H1 (cell line): ENCODE measurements at regions not wholly inside any gene's neighbourhood (a gene's known extent, or its start where the extent isn't known, plus 50 kb on each side); places are given as distances from the start of the nearest gene placed in this dataset.
"Not testable (repeated sequence)": the region's sequence is repeated elsewhere in the genome, so short reads cannot be mapped to it uniquely, and the experiment has no call there.

Source experiments
- CTCF ChIA-PET: fragments of 300-600 bp; sonication (Branson Sonifier 250); formaldehyde crosslinking; loops from one replicate; lab custom pipeline; 2021; ENCODE audit not compliant: partially characterized antibody; lab: Charles Lee
- POLR2A ChIA-PET: fragments of 300-600 bp; sonication (Branson Sonifier 250); formaldehyde crosslinking; loops from one replicate; lab custom pipeline; 2021; ENCODE audit warnings: inconsistent platforms; ENCODE audit not compliant: partially characterized antibody; lab: Charles Lee
- DNase-seq, 2 experiments: peaks; one replicate each; pipeline versions ENCODE4 v3.0.0 to v3.0.0-alpha.2; 2010 to 2022; ENCODE audit warnings: low spot score in 2 of 2, low read depth in 1 of 2, mixed read lengths in 1 of 2
- FAIRE-seq: peaks from 2 replicates; lab custom pipeline; 2011; peaks lifted over from hg19 to GRCh38; lab: Jason Lieb, UNC
- H2AFZ ChIP-seq: 2 replicates; pipeline ENCODE4 v1.8.1; 2012; ENCODE audit warnings: low read length, inconsistent platforms
- H2AK5ac ChIP-seq: 2 replicates; pipeline ENCODE4 v1.6.1; 2013; ENCODE audit warnings: low read depth, low read length
- H2BK120ac ChIP-seq: replicated peaks from 2 replicates; pipeline ENCODE3; 2013; ENCODE audit warnings: low read depth, low read length, inconsistent platforms
- H2BK12ac ChIP-seq: 2 replicates; pipeline ENCODE4 v1.6.1; 2013; ENCODE audit warnings: low read depth, low read length
- H2BK15ac ChIP-seq: 2 replicates; pipeline ENCODE4 v1.6.1; 2013; ENCODE audit warnings: low read length
- H2BK20ac ChIP-seq: 2 replicates; pipeline ENCODE4 v1.6.1; 2013; ENCODE audit warnings: low read length
- H2BK5ac ChIP-seq: 2 replicates; pipeline ENCODE4 v1.6.1; 2013; ENCODE audit warnings: low read depth, low read length
- H3K14ac ChIP-seq: 2 replicates; pipeline ENCODE4 v1.6.1; 2013; ENCODE audit warnings: inconsistent platforms; ENCODE audit not compliant: insufficient read length
- H3K18ac ChIP-seq: 2 replicates; pipeline ENCODE4 v1.6.1; 2013; ENCODE audit warnings: low read length; ENCODE audit errors: extremely low read depth
- H3K23ac ChIP-seq: 2 replicates; pipeline ENCODE4 v1.6.1; 2013; ENCODE audit warnings: inconsistent platforms; ENCODE audit not compliant: insufficient read length
- H3K23me2 ChIP-seq: 2 replicates; pipeline ENCODE4 v1.6.1; 2013; ENCODE audit warnings: low read depth, low read length
- H3K27ac ChIP-seq: 2 replicates; pipeline ENCODE4 v1.6.1; 2011; ENCODE audit warnings: low read depth, low read length, inconsistent platforms
- H3K27me3 ChIP-seq, 4 experiments: replicated peaks in 1 of 4; 1 replicate in 1 of 4; 2 replicates in 3 of 4; pipeline versions ENCODE4 v1.6.1 to v1.8.1; 2011 to 2013; ENCODE audit warnings: low read length in 3 of 4, mild to moderate bottlenecking in 3 of 4, inconsistent platforms in 2 of 4, mixed read lengths in 2 of 4, moderate library complexity in 1 of 4; ENCODE audit not compliant: control insufficient read depth in 3 of 4, insufficient read depth in 3 of 4; ENCODE audit errors: extremely low read depth in 1 of 4
- H3K36me3 ChIP-seq, 4 experiments: 2 replicates each; pipeline versions ENCODE4 v1.6.1 to v1.8.1; 2011 to 2013; ENCODE audit warnings: mild to moderate bottlenecking in 4 of 4, low read length in 3 of 4, moderate library complexity in 2 of 4, control low read depth in 1 of 4, inconsistent platforms in 1 of 4; ENCODE audit not compliant: insufficient read depth in 4 of 4, control insufficient read depth in 2 of 4
- H3K4ac ChIP-seq: replicated peaks from 2 replicates; pipeline ENCODE3; 2013; ENCODE audit warnings: low read length, low read depth, mixed read lengths, inconsistent platforms; ENCODE audit not compliant: insufficient read length
- H3K4me1 ChIP-seq, 4 experiments: replicated peaks in 1 of 4; 1 replicate in 1 of 4; 2 replicates in 3 of 4; pipeline versions ENCODE4 v1.6.1 to v1.8.1; 2011 to 2013; ENCODE audit warnings: low read length in 3 of 4, inconsistent platforms in 2 of 4, mixed read lengths in 1 of 4; ENCODE audit not compliant: insufficient read depth in 4 of 4, control insufficient read depth in 3 of 4
- H3K4me2 ChIP-seq, 2 experiments: 2 replicates each; pipeline versions ENCODE4 v1.6.1 to v1.8.1; 2011 to 2013; ENCODE audit warnings: low read depth in 2 of 2, low read length in 2 of 2, control low read depth in 1 of 2, inconsistent platforms in 1 of 2, mild to moderate bottlenecking in 1 of 2; ENCODE audit not compliant: insufficient read depth in 1 of 2
- H3K4me3 ChIP-seq, 4 experiments: fragments of 200-600, 300-600 bp in 1 of 4; sonication (generic), shearing (Covaris generic), sonication (Bioruptor Twin) in 1 of 4; 2 replicates each; pipeline versions ENCODE4 v1.5.1 to v1.8.1; 2011 to 2016; ENCODE audit warnings: low read length in 4 of 4, low read depth in 3 of 4, control low read depth in 2 of 4, inconsistent platforms in 2 of 4, mild to moderate bottlenecking in 2 of 4, mixed read lengths in 1 of 4, moderate library complexity in 1 of 4; ENCODE audit not compliant: insufficient read depth in 2 of 4; ENCODE audit errors: extremely low read depth in 1 of 4
- H3K56ac ChIP-seq: replicated peaks from 2 replicates; pipeline ENCODE3; 2013; ENCODE audit warnings: low read depth, mild to moderate bottlenecking, mixed read lengths, low read length, inconsistent platforms; ENCODE audit not compliant: insufficient read length
- H3K79me1 ChIP-seq: 2 replicates; pipeline ENCODE4 v1.6.1; 2013; ENCODE audit warnings: low read depth, low read length, control low read depth
- H3K79me2 ChIP-seq, 2 experiments: 2 replicates each; pipeline versions ENCODE4 v1.6.1 to v1.8.1; 2012 to 2013; ENCODE audit warnings: low read length in 2 of 2, mild to moderate bottlenecking in 2 of 2, inconsistent platforms in 1 of 2; ENCODE audit not compliant: insufficient read depth in 2 of 2, control insufficient read depth in 1 of 2
- H3K9ac ChIP-seq, 4 experiments: replicated peaks in 1 of 4; 1 replicate in 1 of 4; 2 replicates in 3 of 4; pipeline versions ENCODE4 v1.6.1 to v1.8.1; 2011 to 2013; ENCODE audit warnings: low read depth in 3 of 4, low read length in 3 of 4, control low read depth in 2 of 4, mild to moderate bottlenecking in 2 of 4, moderate library complexity in 2 of 4, inconsistent platforms in 1 of 4; ENCODE audit errors: extremely low read depth in 1 of 4
- H3K9me3 ChIP-seq, 2 experiments: 2 replicates each; pipeline versions ENCODE4 v1.6.1 to v1.8.1; 2012 to 2013; ENCODE audit warnings: mild to moderate bottlenecking in 2 of 2, moderate library complexity in 2 of 2, control low read depth in 1 of 2, inconsistent platforms in 1 of 2, low read depth in 1 of 2, low read length in 1 of 2, mixed read lengths in 1 of 2; ENCODE audit not compliant: insufficient read depth in 2 of 2
- H4K20me1 ChIP-seq, 2 experiments: replicated peaks in 1 of 2; 2 replicates each; pipeline versions ENCODE3 to v1.8.1; 2011 to 2013; ENCODE audit warnings: inconsistent platforms in 2 of 2, low read length in 2 of 2, mild to moderate bottlenecking in 1 of 2; ENCODE audit not compliant: insufficient read depth in 2 of 2, control insufficient read depth in 1 of 2
- H4K5ac ChIP-seq: 2 replicates; pipeline ENCODE4 v1.6.1; 2013; ENCODE audit warnings: low read length, low read depth, mixed read lengths, inconsistent platforms; ENCODE audit not compliant: insufficient read length
- H4K8ac ChIP-seq: 2 replicates; pipeline ENCODE4 v1.8.0; 2013; ENCODE audit warnings: mild to moderate bottlenecking, moderate library complexity, low read length, inconsistent platforms; ENCODE audit not compliant: insufficient read depth; ENCODE audit errors: extremely low read depth
- H4K91ac ChIP-seq: replicated peaks from 2 replicates; pipeline ENCODE3; 2013; ENCODE audit warnings: low read length, mixed read lengths, inconsistent platforms; ENCODE audit not compliant: insufficient read length
- WGBS, 2 experiments: shearing (Covaris generic) in 1 of 2; methylation state at CpG; one replicate each; pipeline versions ENCODE4 v1.1.6 to v1.1.7; 2013 to 2015; ENCODE audit warnings: low lambda C conversion rate in 2 of 2, mixed read lengths in 2 of 2, inconsistent platforms in 1 of 2, low coverage in 1 of 2, missing lambda C conversion rate in 1 of 2; ENCODE audit not compliant: insufficient replicate concordance in 2 of 2, insufficient coverage in 1 of 2, insufficient read length in 1 of 2; ENCODE audit errors: extremely low coverage in 1 of 2, missing lambda C conversion rate in 1 of 2; 5-methylcytosine and 5-hydroxymethylcytosine counted together

DNA sequence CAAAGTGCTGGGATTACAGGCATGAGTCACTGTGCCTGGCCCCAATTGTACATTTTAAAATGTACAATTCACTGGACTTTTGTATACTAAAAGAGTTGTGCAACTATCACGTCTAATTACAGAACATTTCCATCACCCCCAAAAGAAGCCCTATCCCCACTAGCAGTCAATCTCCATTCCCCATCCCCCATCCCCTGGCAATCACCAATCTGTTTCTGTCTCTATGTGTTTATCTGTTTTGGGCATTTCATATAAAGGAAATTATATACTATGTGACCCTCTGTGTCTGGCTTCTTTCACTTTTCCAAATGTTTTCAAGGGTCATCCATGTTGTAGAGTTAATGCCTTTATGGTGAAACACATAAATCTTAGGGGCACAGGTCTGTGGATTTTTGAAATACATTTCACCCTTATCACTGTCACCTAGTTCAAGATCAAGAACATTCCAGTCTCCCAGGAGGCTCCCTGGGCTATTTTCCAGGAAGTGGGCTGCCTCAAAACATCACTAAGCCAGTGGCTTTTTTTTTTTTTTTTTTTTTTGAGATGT lies 129.2 kb downstream of the CRLF3 start:
- CTCF ChIA-PET = interaction anchor here (2.9 kb wide), 1 partner anchor 21 kb away, joined by 16 read pairs; no protein-coding TSS in a partner anchor
- H3K56ac ChIP-seq, H2AK5ac ChIP-seq, H3K79me2 ChIP-seq, H2BK120ac ChIP-seq, H3K23me2 ChIP-seq, POLR2A ChIA-PET, H3K14ac ChIP-seq, H2BK15ac ChIP-seq, H2AFZ ChIP-seq, H3K4ac ChIP-seq, H2BK12ac ChIP-seq, H2BK5ac ChIP-seq, H3K9ac ChIP-seq, H2BK20ac ChIP-seq, H4K8ac ChIP-seq, H3K27me3 ChIP-seq, H3K79me1 ChIP-seq, H4K91ac ChIP-seq, FAIRE-seq, H3K4me2 ChIP-seq, H3K27ac ChIP-seq, H4K5ac ChIP-seq, H3K36me3 ChIP-seq, H3K23ac ChIP-seq, H4K20me1 ChIP-seq, H3K9me3 ChIP-seq, H3K18ac ChIP-seq, DNase-seq, H3K4me3 ChIP-seq, H3K4me1 ChIP-seq: not testable (repeated sequence)
- whole genome bisulfite sequencing, 2 experiments = 100% methylated on average over 1 of the region's 1 CpG; no CpG with 5 or more reads in 1 of the 2 experiments
